NCI-H1105 treated with DMSO at 0.1 percent for 48 hours (cell line): ENCODE measurements at regions not wholly inside any gene's neighbourhood (a gene's known extent, or its start where the extent isn't known, plus 50 kb on each side); places are given as distances from the start of the nearest gene placed in this dataset.
"Not testable (repeated sequence)": the region's sequence is repeated elsewhere in the genome, so short reads cannot be mapped to it uniquely, and the experiment has no call there.

ENCODE experiments used
- DNase-seq: peaks from one replicate; lab custom pipeline; 2025; lab: John Stamatoyannopoulos, UW

DNA sequence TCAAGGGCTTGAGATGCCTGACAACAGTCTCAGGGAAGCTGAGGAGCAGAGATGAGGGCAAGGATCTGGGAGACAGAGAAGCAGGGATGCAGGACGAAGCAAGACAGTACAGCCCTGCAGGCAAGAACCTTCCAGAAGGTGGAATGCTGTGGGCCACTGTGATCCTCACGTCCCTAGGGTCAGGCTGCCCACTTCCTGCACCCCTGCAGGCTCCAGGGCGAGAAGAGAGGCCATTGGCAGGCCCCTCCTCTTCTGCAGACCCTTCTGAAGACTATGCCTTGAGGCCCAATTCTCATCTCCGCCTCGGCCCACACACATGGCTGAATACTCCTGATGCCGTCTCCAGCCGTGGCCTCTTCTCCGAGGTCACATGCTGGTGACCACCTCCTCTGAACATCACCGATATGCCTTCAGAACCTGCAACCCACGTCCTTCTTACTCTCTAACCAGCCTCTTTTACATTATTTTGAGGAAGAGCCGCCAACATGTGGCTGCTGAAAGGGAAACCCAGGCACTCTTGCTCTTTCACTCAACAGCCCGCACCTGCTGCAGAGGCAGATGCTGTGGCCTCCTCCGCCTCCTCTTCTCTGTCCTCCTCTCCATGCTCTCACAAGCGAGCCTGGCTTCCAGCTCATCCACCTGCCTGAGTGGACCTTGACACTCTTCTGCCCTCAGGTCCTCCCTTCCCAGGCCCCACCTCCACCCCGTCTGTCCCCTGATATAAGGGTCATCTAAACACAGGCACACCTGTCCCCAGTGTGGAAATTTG, 181.5 kb downstream of the IRX2 start:
- no peak for DNase-seq

DNA sequence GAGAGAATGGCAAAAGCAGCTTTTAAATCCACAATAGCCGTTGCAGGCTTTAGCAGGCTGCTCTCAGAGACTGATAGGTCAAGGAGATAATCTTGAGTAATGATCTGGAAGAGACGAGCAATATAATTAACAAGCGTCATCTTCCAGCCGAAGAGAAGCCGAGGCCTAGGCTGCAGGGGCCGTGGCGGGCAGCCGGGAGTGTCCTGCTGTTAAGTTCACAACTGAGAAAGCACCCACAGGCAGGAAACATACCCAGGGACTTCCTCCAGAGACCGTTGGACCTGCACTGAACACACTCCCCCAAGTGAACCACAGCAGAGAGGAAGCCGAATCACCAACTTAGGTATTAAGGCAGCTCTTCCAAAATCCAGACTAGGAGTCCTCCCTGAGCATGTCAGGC, 182.3 kb downstream of the IRX2 start:
- no peak for DNase-seq

DNA sequence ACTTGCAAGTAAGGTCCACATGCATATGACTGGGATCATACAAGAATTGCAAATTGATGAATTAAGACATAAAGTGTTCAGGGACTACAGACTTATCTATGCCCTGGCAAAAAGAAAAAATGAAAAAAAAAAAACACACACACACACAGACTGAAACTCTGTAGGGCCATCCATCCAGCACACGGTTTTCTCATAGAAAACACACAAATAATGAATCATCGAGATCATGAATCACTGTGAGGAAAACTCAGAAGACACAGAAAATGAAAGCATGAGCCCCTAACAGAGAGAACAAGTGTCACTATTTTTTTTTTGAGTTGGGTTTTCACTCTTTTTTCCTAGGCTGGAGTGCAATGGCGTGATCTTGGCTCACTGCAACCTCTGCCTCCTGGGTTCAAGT, 185.2 kb downstream of the IRX2 start:
- no peak for DNase-seq

DNA sequence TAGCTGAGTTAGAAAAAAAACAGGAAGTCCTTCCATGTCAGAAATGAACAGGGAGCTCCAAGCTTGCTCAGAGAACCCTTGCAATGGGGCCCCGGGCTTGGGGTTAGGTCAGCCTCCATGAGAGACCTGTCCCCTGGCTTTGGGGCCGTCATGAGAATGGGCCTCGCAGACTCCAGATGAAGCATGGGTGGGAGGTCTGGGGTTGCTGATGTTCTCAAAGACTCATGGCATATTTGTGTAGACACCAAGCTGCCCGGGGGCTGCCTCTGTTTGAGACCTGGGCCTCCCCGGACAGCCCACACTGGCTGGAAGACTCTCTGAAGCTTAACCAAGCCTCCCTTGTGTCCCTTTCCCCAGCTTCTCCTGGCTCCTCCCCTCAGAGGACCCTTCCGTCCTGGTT, 186.3 kb downstream of the IRX2 start:
- no peak for DNase-seq

DNA sequence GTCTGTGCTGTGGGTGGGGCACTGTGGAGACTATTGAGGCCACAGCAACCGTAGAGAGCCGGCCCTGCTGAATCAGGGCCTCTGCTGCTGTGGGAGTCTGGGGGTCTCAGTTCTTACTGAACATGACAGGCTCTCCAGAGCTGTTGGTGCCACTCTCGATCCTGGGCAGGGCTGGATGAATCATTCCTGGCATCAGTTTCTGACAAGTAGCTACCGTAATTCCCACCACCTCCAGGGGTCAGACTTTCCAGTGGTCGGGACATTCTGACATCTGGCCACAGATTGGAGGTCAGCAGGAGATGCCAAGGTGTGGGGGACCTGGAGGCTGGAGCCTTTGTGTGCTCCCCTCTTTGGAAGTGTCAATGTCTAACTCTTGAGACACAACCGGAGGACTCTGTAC, 188.4 kb downstream of the IRX2 start:
- no peak for DNase-seq

DNA sequence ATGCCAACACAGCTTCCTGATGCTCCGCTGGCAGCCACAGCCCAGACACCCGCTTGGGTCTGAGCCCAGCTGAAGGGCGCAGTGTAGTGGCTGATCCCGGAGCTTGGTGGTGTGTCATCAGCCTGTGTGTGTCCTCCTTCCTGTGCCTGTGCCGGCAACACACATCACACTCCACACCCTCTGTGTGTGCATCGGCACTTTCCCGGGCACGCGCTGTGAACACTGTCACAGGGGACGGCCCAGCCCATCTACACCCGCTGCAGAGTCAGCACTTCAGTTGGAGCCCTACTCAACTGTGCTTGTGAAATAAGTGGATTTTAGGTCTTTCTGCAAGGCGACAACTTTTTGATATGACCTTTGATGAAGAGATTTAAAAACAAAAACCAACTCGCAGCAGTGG, 189.4 kb downstream of the IRX2 start:
- DNase-seq: no peak

DNA sequence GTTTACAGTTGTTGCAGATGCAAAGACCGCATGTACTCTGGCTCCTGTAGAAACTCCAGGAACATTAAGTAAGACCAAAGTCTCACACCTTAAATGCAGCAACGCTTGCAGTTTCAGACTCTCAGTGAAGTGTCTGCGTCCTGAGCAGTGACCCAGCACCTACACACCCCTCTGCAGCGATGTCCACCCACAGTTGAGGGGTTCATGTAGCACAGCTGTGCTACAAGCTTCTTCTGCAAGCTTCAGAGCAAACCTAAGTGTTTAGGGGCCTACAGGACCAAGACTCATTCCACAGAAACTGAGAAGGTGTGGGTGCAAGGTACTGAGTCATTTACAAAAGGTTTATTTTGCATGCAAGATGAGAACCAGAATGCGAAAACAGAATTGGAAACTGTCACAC, 191.0 kb downstream of the IRX2 start:
- no peak for DNase-seq

DNA sequence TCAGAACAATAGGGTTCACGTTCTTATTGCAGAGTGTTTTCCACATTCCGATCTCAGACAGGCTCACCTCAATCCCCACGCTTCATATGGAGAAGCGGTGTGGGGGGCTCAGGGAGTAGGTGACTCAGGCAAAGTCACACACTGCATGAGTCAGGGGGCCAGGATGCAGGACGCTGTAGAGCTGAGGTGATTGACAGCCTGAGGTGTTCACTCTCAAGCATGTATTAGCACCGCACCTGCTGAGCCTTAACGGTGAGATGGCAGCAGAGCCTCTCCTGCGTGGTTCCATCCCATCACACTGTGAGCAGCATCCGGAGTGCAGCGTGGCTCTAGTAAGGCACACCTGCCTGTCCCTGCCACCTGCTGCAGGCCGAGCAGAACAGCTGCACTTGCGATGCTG, 194.0 kb downstream of the IRX2 start:
- DNase-seq: no peak

DNA sequence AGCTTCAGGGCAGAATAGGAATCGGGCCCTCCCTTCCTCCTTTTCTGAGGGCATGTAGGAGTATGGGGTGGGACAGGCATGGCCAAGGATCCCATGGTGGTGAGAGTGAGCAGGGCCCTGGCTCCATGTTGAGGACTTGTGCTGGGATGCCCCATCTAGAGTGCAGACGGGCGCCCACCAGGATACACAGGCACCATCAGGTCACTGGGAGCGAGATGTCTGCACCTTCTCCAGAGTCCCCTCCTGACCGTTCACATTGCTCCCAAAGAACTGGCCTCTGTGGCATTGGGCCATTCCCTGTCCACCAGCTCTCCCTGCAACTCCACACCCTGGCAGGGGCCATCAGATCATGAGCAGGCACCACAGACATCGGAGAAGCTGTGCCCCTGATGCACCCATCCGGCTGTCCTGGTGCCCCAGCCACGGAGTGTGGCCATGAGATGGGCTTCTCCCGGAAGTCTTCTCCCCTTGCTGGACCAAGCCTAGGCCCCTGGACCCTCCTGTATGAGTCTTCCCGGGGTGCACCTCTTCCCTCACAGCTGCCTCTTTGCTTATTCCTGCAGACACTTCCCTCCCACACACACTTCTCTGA, 195.0 kb downstream of the IRX2 start:
- no peak for DNase-seq

DNA sequence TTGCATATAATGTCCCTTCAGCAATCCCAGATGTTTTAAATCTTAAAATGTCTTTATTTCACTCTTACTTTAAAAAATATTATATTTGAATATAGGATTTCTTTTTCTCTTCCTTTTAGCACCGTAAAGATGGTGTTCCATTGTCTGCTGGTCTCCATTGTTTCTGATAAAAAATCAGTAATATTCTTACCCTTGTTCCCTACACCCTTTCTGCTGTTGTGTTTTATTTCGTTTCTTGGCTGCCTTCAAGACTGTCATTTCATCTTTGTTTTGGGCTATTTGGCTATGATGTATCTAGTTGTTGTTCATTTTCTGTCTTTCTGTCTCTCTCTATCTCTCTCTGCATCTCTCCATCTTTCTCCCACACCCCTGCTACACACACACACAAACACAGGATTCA, 197.9 kb downstream of the IRX2 start:
- DNase-seq: no peak

DNA sequence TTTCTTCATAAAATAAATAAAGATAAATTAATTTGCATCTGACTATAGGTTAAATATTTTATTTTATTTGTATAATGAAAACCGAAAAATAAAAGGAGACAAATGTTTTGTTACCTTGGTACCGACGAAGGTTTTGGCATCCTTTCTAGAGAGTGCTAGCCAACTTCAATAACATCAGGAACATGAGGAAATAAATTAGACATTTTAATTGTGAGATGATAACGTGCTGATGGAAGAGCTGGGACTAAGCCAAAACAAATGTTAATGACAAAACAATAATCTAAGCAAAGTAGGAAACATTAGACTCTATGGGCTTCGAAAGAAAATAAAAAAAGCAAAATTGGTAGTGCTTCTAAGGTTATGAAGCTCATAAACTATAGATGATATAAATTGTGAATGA, 201.0 kb downstream of the IRX2 start:
- DNase-seq: peak; percentile 96

DNA sequence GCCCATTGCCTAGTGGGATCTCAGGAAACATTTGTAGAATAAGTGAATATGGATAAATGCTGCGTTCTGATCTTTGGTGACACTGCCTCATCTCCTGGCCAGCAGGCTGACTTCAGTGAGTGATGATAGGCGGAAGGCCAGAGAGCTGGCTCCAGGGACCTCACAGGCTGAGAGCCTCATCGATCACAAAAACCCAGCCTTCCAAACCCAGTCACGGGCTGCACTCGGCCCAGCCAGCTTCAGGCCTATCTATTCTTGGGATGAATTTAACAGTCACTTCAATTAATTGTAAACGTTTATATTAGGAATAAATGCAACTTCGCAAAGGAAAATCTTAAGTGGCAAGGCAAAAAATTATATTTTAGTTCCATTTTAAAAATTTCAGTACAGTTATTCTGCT, 201.6 kb downstream of the IRX2 start:
- DNase-seq: no peak

DNA sequence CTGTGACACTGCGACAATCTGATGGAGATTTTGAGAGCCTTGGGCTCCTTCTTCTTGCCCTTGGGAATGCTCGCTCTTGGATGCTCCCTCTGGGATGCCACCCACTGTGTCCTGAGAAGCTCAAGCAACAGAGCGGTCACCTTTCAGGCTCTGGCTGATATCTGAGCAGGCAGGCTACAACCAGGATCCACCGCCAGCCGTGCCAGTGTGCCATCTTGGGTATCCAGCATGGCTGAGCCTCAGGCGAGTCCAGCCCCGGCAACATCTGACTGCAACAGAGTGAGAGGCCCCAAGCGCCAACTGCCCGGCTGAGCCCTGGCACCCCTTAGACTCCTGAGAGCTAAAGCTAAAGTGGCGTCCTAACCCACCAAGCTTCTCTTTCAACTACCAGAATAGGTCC, 202.1 kb downstream of the IRX2 start:
- DNase-seq: no peak

DNA sequence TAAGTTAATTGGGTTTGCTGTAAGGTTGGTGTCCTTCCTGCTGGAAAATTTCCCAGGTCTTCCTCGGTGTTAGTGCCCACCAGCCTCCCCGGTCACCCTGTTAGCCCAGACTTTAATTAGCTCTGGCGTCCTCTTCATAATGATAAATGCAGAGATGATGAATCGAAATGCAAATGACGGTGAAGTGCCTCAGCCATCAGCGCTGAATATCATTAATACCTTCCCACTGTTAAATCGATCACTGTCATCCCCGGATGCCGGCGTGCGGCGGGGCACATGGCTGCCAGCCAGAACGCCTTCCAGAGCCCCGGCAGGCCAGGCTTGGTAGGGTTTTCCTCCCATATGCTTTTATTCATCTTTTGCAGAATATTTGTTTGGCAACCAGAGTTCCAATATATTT, 204.5 kb downstream of the IRX2 start:
- DNase-seq: no peak

DNA sequence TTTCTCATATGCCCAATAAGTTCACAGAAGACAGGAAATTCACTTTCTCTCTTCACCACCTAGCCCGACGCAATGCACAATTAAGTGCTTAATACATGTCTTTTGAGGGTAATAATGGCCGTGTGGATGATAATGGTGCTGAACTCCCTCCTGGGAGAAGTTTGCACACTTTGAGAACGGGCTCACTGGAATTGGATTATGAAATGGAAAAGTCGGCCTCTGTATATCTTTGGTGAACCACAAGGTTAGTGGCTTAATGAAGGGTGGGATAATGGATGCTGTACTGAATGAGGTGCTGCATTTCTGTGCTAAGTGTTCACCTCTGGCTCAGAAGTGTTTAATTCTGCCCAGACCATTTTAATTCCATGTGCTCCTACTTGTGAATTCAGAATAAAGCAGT, 207.5 kb downstream of the IRX2 start:
- no peak for DNase-seq

DNA sequence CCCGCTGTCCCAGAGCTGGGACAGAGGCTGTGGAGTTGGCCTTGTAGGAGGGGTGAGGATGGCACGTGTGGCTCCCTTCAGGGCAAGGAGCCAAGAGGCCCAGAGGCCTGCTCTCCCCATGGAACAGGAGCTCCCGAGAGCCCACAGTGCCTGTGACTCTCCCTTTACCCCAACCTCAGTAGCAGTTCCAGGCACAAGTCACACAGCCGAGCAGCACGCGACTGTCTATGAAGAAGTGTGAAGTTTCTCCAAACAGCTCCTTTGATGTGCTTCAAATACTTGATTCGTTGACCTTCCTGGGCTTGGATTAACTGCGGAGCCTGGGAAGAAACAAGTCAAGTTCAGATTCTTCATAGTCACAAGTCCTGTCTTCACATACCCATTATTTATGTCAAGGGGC, 208.7 kb downstream of the IRX2 start:
- no peak for DNase-seq

DNA sequence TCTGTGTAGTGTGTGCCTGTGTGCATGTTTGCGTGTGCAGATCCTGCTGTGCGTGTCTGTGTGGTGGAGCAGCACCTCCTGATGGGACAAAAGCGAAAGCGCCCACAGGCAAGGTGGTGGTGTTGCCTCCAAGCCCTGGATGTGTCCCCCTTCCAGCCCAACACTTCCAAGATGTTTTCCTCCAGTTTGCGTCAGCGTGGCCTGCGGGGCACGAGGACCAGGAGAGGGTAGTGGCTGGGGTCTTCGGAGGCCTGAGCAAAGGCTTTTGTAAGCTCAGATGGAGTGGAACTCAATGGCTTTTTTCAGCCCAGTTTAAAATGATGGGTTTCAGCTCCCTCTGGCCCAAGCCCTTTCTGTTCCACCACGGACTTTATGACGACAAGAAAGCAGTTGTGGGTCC, 209.5 kb downstream of the IRX2 start:
- DNase-seq: no peak

DNA sequence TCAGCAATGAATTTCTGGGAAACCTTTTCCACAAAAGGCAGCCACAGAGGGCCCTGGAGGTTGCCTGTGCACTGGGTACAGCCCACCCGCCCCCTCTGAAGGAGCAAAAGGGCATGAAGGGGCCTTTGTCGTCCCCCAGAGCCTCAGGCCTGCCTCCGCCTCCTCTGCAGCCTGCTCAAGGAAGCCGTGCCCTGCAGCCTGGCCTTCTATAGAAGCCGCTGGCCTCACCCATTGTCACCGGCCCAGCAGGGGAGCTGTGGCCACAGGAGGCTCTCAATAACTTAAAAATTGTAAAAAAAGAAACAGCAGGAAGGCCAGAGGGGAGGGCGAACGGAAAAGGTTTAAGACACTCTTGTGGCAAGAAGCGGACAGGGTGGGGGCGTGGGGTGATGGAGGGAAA, 213.3 kb downstream of the IRX2 start:
- no peak for DNase-seq

DNA sequence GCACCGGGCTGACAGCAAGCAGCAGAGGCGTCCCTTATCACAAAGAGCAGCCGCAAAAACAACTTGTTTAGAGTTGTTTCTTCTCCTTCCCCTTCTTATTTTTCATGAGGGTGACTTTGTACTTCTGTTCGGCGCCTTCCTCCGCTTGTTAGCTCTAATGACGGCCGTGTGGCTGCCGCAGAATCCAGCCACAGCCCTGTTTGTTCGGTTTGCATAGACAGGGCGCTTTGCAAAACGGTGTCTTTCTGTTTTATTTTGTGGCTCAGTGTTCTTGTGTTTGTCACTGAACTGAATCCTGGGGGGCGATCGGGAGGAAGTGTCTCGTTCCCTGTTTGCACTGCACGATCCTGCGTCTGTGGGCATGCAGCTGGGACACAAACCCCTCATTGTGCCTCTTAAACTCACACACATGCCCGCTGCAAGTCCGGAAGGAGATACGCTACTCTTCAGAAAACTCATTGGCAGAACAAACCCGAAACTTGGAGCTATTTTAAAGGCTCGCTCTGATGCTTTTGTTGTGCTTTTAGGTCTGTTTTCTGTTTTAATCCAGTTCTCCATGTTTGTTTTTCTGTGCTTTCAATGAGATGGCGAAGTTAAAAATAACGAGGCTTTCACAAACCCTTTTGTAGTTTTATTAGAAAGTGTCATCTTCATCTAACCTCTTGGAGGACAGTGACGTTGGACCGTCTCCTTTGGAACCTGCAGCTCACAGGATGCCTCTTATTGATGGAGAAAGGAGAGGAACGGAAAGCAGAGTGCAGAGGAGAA, 213.9 kb downstream of the IRX2 start:
- no peak for DNase-seq

DNA sequence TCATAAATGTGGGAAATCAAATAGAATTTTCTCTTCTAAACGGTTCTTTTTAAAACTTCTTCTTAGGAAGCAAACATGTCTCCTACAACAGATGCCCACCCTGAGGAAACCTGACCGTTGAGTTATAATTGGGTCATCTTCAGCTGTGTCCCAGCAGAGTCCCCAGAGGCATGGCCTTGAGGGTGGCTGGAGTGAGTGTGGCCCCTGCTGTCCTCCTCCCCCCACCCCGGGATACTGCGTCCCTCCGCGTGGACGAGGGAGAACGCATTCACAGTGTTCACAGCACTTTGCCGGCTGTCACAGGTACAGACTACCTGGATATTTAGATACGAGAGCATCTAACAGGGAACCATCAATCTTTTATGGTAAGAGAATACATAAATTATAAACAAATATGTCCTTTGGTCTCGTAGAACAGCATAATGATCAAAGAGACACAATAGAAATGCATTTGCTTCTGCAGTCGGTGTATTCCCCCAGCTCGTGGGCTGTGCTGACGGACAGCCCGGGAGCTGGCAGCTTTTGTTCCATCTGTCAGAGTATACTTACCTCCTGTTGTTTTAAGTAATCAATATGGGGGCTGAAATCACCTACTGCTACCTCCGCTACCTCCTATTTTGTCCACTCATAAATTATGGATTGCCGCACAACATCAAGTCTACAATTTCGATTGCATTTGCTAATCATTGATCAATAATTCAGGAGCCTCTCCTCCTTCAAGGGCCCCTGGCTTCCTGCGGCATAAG, 214.7 kb downstream of the IRX2 start:
- no peak for DNase-seq

DNA sequence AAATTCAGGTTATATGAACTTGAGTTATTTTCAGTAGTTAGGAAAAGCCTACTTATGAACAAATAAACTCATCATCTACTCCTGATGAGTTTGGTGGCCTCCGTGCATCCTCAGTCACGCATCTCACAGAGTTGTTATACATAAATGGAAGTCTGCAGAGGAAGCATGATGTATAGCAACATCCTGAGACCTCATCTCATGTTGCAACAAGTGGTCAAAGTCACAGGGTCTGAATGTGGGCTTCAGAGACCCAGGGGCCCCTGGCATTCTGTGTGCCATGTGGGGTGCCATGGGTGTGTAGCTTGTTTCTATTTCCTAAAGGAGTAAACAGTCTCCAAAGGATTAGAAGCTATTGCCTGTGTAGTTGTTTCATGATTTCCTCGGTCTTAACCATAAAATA, 216.5 kb downstream of the IRX2 start:
- DNase-seq: no peak

DNA sequence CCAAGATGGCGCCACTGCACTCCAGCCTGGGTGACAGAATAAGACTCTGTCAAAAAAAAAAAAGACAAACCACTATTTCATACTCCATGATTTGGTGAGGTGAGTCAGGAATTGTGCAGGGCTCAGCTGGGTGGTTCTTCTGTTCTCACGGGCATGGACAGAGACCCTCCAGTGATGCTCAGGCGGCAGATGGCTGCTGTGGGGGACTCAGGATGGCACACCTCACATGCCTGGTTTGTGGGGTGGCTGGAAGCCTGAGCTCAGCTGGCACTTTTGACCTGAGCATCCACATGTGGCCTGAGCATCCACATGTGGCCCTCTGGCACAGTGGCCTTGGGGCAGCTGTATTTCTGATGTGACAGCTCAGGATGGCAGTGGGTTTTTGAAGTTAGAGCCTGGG, 217.2 kb downstream of the IRX2 start:
- DNase-seq: no peak

DNA sequence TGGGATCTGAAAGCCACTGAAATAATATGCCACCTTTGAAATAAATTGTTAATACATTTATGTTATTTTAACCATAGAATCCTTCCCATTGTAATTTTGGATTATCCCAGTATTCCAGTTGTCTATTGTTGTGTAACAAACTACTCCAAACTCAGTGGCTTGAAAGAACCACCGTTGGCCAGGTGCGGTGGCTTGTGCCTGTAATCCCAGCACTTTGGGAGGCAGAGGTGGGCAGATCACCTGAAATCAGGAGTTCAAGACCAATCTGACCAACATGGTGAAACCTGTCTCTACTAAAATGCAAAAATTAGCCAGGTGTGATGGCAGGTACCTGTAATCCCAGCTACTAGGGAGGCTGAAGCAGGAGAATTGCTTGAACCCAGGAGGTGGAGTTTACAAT, 217.6 kb downstream of the IRX2 start:
- DNase-seq: not testable (repeated sequence)
